Activated T-helper 9 cell treated with anti-CD3 and anti-CD28 coated beads, Interleukin-2, amount 50 U/mL, for 16 hours (primary cell): ENCODE measurements at regions not wholly inside any gene's neighbourhood (a gene's known extent, or its start where the extent isn't known, plus 50 kb on each side); places are given as distances from the start of the nearest gene placed in this dataset.
"Not testable (repeated sequence)": the region's sequence is repeated elsewhere in the genome, so short reads cannot be mapped to it uniquely, and the experiment has no call there.

Experiments used
- DNase-seq: peaks from one replicate; pipeline ENCODE4 v3.0.0-alpha.2; 2020; ENCODE audit warnings: low read depth

DNA sequence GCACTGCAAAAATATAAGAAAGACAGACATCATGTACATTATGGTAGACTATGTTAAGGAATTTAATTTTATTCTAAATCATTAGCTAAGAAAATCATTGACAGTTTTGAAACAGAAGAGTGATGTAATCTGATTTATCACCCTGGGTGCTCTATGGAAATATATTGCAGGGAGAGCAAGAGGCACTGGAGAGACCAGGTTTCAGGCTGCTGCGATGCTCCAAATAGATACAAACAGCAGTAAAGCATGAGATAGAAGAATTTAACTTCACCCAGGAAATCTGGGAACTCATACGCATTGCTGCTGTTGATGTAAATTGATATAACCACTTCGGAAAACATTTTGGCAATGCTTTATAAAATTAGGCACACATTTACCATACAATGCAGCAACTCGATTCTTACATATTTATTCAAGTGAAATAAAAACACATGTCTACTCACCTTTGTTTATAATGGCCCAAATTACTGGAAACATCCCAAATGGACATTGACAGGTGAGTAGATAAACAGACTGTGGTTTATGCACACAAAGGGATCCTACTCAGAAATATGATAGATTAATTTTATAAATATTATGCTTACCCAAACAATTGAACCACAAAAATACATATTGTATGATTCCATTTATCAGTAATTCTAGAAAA lies 535.1 kb upstream of the CHORDC1 start:
- DNase-seq = no peak

- DNase-seq = no peak
These were observed 533.8 kb upstream of the CHORDC1 start for GRCh38 chr11:90756617-90757016.

- DNase-seq = no peak
These were observed 530.7 kb upstream of the CHORDC1 start for GRCh38 chr11:90753546-90753945.

GRCh38 chr11:90747057-90747456 lies 524.2 kb upstream of the CHORDC1 start:
- DNase-seq = no peak

DNA sequence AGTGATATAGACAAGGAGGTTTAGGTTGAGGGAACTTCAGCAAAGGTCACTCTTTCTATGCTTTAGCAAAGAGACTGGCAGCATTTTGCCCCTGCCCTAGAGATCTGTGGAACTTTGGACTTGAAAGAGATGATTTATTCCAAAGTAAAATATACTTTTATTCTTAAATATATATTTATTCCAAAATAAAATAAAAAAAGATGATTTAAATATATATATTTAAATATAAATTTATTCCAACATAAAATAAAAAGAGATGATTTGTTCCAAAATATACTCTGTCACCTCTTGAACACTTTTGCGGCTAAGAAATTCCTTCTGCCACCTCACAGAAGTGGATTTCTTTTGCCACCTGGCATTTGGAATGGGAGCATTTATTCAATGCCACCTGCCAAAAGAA lies 521.3 kb upstream of the CHORDC1 start:
- no peak for DNase-seq

DNA sequence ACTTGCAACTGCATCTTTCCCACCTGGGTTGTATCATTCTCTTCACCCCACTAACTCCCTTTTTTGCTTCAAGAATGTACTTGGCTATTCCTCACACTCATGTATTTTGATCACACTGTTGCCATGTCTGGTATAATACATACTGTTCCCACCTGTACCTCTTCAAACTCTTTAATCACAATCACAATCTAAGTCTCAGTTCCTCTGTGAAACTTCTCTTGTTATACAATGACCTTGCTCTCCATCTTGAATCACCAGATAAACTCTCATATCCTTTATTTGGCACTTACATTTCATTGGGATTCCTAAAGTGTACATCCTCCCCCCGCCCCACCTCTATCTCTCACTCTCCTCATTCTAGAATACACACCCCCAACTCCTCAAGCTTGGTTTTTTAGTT lies 516.0 kb upstream of the CHORDC1 start:
- no peak for DNase-seq

GRCh38 chr11:90737444-90738050 lies 514.7 kb upstream of the CHORDC1 start:
- no peak for DNase-seq

GRCh38 chr11:90732486-90732885 lies 509.6 kb upstream of the CHORDC1 start:
- DNase-seq = no peak

DNA sequence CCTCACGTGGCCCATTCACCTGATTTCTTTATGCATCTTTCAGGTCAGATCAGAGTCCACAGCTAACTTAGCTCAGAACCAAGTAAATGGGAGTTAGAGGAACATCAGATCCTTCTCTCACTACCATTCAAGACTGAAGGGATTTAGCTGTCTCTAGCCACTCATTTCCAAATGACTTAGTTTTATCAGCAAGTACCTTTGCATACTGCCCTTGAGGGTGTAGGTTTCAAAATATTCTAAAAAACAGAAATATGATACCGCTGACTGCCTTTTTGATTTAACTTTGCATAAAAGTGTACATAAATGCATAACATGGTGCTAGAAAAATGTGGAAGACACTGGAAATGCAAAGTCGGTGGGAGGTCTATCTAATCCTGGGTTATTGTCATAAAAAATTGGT lies 500.6 kb upstream of the CHORDC1 start:
- DNase-seq = no peak

GRCh38 chr11:90722552-90723190 lies 499.8 kb upstream of the CHORDC1 start:
- DNase-seq = no peak

GRCh38 chr11:90717522-90717921 lies 494.7 kb upstream of the CHORDC1 start:
- no peak for DNase-seq

GRCh38 chr11:90705661-90706060 lies 482.8 kb upstream of the CHORDC1 start:
- DNase-seq = no peak

DNA sequence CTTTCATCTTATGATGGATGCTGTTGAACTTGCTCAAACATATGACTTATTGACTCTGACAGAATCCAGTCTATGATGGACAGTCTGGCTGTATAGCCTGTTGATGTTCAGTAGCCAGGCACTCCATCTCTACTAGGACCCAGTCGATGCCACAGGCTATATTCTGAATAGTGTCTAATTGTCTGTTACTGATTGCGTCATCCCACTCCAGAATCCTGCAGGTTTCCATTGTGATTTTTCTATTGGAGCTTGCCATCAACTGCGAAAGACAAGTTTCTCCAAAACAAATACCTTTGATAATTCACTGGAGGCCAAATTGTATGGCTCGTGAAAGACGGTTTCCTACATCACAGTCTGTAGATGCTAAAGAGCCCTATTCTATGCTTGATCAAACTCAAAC lies 481.7 kb upstream of the CHORDC1 start:
- no peak for DNase-seq

DNA sequence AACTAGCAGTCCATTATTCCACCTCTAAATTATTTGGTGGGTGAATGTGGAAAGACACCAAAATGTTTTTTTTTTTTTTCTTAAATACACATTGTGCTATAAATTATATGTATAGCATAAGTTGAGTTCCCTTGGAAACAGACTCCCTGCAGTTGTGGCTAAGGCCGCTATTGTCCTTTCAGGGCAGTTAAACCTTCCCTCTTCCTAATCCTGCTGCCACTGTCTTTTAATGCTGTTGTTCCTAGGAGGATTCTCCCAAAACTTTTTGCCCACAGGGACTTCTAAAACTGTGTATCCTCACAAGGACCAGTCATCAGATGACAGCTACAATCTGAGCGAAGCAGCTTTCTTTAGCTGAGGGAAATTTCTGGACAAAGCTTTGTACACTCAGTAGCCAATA lies 478.9 kb upstream of the CHORDC1 start:
- no peak for DNase-seq

- DNase-seq = no peak
These were observed 478.1 kb upstream of the CHORDC1 start for GRCh38 chr11:90700789-90701439.

DNA sequence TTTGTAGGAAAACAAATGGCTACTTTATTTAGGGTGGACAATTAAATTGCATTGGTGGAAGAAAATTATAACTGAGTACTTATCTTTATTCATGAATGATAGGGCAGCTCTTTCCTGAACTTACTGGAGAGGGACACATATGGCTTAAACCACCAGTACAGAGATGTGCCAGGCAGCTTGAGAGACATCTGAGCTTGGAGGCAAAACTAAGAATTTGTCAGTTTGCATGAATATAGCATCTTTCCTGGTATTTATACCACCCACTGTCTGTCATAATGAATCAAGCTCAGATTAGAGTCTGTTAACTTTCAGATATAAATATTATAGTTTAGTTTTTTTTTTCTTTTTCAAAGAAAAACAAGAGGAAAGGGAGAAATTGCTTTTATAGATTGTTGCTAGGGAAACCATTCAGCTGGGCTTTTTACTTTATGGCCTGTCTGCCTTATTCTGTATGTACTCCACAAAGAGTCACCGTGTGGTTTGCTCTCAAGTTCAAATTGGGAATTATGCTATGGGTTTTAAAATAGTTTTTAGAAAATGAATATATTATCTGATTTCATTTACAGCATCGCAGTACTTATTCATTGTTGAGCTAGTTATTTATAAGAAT lies 477.0 kb upstream of the CHORDC1 start:
- DNase-seq = no peak

DNA sequence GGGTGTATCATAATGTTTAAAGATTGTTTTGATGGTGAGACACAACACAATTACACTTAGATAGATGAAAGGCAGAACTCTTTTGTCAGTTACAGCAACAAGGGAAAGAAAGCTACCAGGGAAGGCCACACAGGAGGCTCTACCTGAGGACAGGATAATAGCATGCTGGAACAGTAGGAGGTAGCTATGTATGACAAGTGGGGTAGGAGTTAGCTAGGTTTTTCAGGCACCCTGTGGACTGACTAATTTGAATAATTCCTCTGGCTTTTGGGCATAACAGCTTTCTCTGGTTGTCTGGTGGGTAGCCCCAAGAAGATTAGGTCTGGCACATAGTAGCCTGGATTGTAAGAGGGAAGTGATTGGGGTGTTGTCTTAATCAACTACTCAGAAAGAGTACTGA lies 475.4 kb upstream of the CHORDC1 start:
- DNase-seq = no peak

GRCh38 chr11:90675496-90675895 lies 452.6 kb upstream of the CHORDC1 start:
- not testable (repeated sequence) for DNase-seq

- DNase-seq = no peak
These were observed 446.2 kb upstream of the CHORDC1 start for GRCh38 chr11:90669094-90669493.

DNA sequence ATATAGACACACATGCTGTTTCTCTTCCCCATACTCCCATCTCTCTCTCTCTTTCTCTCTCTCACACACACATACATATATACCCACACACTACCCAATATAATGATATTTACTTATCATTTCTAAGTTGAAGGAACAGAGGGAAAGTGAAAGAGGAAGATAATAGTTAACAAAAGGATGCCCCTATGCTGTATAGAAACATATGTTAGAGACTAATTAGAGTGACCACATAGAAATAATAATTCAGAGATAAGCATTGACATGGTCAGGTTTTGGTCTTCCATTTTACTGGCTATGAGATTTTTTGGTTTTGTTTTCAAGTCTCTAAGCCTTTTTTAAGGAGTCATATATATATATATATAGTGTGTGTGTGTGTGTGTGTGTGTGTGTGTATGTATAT lies 445.7 kb upstream of the CHORDC1 start:
- no peak for DNase-seq

GRCh38 chr11:90661233-90661632 lies 438.4 kb upstream of the CHORDC1 start:
- no peak for DNase-seq

- DNase-seq = no peak
These were observed 433.3 kb upstream of the CHORDC1 start for GRCh38 chr11:90656171-90656570.

- DNase-seq = no peak
These were observed 427.3 kb upstream of the CHORDC1 start for GRCh38 chr11:90650153-90650552.
